Mammary epithelial cell (primary cell): ENCODE measurements at regions not wholly inside any gene's neighbourhood (a gene's known extent, or its start where the extent isn't known, plus 50 kb on each side); places are given as distances from the start of the nearest gene placed in this dataset.

Source experiments
- EZH2 ChIP-seq: IDR thresholded peaks from 2 replicates; pipeline ENCODE4 v1.6.1; 2012; ENCODE audit warnings: low read length, inconsistent platforms, borderline replicate concordance
- TF ChIP-seq, protein P1 (sequence below), 2 donors: IDR thresholded peaks in 1 of 2; conservative IDR thresholded peaks in 1 of 2; 2 replicates each; pipeline ENCODE4 v1.5.1; 2011 to 2012; ENCODE audit warnings: inconsistent platforms in 2 of 2, low read length in 2 of 2, mild to moderate bottlenecking in 2 of 2, control low read depth in 1 of 2, low read depth in 1 of 2; ENCODE audit not compliant: insufficient read depth in 1 of 2; ENCODE audit errors: extremely low read depth in 1 of 2

DNA sequence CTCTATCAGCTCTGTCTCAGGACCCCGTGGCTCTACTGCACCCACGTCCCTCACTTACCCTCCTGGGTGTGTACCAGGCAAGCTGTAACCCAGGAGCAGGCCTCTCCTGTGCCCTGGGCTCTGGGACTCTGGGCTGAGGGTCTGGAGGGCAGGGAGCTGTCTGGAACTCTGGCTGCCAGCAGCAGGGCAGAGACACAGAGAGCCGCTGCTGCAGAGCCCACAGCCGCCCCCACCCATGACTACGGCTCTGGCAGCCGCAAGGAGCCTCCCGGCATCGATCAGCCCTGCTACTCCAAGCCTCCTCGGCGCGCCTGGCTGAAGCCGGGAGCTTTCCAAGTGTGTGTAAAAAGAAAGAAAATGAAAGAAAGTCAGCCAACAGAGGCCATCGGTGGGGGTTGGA lies 103.7 kb upstream of the ATP2B2 start:
- no peak for TF ChIP-seq EZH2
- TF ChIP-seq, protein P1, sequence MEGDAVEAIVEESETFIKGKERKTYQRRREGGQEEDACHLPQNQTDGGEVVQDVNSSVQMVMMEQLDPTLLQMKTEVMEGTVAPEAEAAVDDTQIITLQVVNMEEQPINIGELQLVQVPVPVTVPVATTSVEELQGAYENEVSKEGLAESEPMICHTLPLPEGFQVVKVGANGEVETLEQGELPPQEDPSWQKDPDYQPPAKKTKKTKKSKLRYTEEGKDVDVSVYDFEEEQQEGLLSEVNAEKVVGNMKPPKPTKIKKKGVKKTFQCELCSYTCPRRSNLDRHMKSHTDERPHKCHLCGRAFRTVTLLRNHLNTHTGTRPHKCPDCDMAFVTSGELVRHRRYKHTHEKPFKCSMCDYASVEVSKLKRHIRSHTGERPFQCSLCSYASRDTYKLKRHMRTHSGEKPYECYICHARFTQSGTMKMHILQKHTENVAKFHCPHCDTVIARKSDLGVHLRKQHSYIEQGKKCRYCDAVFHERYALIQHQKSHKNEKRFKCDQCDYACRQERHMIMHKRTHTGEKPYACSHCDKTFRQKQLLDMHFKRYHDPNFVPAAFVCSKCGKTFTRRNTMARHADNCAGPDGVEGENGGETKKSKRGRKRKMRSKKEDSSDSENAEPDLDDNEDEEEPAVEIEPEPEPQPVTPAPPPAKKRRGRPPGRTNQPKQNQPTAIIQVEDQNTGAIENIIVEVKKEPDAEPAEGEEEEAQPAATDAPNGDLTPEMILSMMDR (conservative IDR thresholded peaks at IDR 0.05 in 1 of 2, IDR thresholded peaks at IDR 0.05 in 1 of 2; ENCODE audit: extremely low read depth in 1 of 2, insufficient read depth in 1 of 2, low read depth in 1 of 2, low read length in 2 of 2): no peak
